GM23338 (cell line): ENCODE measurements at regions not wholly inside any gene's neighbourhood (a gene's known extent, or its start where the extent isn't known, plus 50 kb on each side); places are given as distances from the start of the nearest gene placed in this dataset.

ENCODE experiments used
- ATAC-seq: fragments of 200-7000 bp; cut with Tn5 transposase; 3 replicates; pipeline ENCODE4 v1.9.1; 2020
- DNase-seq: peaks from one replicate; pipeline ENCODE4 v3.0.0-alpha.2; 2015; ENCODE audit warnings: low spot score
- H2AFZ ChIP-seq: fragments of 200-600 bp; sonication (generic); 2 replicates; pipeline ENCODE4 v1.8.0; 2016; ENCODE audit warnings: antibody characterized with exemption, mild to moderate bottlenecking, moderate library complexity
- H3F3A ChIP-seq: fragments of 200-600 bp; sonication (generic); replicated peaks from 2 replicates; pipeline ENCODE4 v1.8.0; 2017; ENCODE audit warnings: antibody characterized with exemption, mixed run types, low read depth
- H3K27ac ChIP-seq: fragments of 200-600 bp; sonication (generic); 2 replicates; pipeline ENCODE4 v1.6.1; 2016; ENCODE audit warnings: low read depth
- H3K27me3 ChIP-seq: fragments of 200-600 bp; sonication (generic); 2 replicates; pipeline ENCODE4 v1.8.0; 2016; ENCODE audit warnings: mild to moderate bottlenecking, mixed run types, moderate library complexity; ENCODE audit not compliant: insufficient read depth
- H3K36me3 ChIP-seq: fragments of 200-600 bp; sonication (generic); 2 replicates; pipeline ENCODE4 v1.8.0; 2016; ENCODE audit warnings: mild to moderate bottlenecking; ENCODE audit not compliant: insufficient read depth
- H3K4me1 ChIP-seq: fragments of 200-600 bp; sonication (generic); 2 replicates; pipeline ENCODE4 v1.8.0; 2016; ENCODE audit warnings: mild to moderate bottlenecking, moderate library complexity; ENCODE audit not compliant: insufficient read depth
- H3K4me2 ChIP-seq: fragments of 200-600 bp; sonication (generic); 2 replicates; pipeline ENCODE4 v1.7.1; 2017; ENCODE audit warnings: mixed run types
- H3K4me3 ChIP-seq: fragments of 200-600 bp; sonication (generic); 2 replicates; pipeline ENCODE4 v1.6.1; 2016; ENCODE audit warnings: mixed run types
- H3K79me2 ChIP-seq: fragments of 200-600 bp; sonication (generic); replicated peaks from 2 replicates; pipeline ENCODE4 v1.8.0; 2017; ENCODE audit warnings: mild to moderate bottlenecking; ENCODE audit not compliant: insufficient read depth
- H3K9me2 ChIP-seq: fragments of 200-600 bp; sonication (generic); 2 replicates; pipeline ENCODE4 v1.8.0; 2017; ENCODE audit not compliant: insufficient read depth
- H4K20me1 ChIP-seq: fragments of 200-600 bp; sonication (generic); replicated peaks from 2 replicates; pipeline ENCODE4 v1.8.0; 2017; ENCODE audit warnings: mild to moderate bottlenecking; ENCODE audit not compliant: insufficient read depth
- H3K27ac Mint-ChIP-seq: 2 replicates; pipeline ENCODE4 v1.8.0; 2020; ENCODE audit warnings: inconsistent platforms, mild to moderate bottlenecking, moderate library complexity, mixed read lengths
- H3K27me3 Mint-ChIP-seq: 3 replicates; pipeline ENCODE4 v1.8.0; 2022; ENCODE audit warnings: low read depth, mild to moderate bottlenecking, moderate library complexity, mixed read lengths, inconsistent platforms; ENCODE audit not compliant: insufficient read depth, poor library complexity
- H3K36me3 Mint-ChIP-seq: 3 replicates; pipeline ENCODE4 v1.8.0; 2021; ENCODE audit warnings: low read depth, mild to moderate bottlenecking, inconsistent platforms, moderate library complexity, mixed read lengths
- H3K4me1 Mint-ChIP-seq: 3 replicates; pipeline ENCODE4 v1.8.0; 2020; ENCODE audit warnings: mild to moderate bottlenecking, inconsistent platforms, mixed read lengths
- H3K4me3 Mint-ChIP-seq: 3 replicates; pipeline ENCODE4 v1.8.0; 2021; ENCODE audit warnings: moderate library complexity, mild to moderate bottlenecking, inconsistent platforms, mixed read lengths
- H3K9me3 Mint-ChIP-seq: 3 replicates; pipeline ENCODE4 v1.8.0; 2020; ENCODE audit warnings: moderate library complexity, mild to moderate bottlenecking, inconsistent platforms, mixed read lengths
- CREB1 ChIP-seq: fragments of 250-450 bp; sonication (Bioruptor Pico); IDR thresholded peaks from 2 replicates; pipeline ENCODE4 v1.5.0; 2020; ENCODE audit warnings: low read depth, mild to moderate bottlenecking, moderate library complexity
- CTCF ChIP-seq, 2 experiments: fragments of 200-600 bp in 1 of 2; sonication (generic) in 1 of 2; conservative IDR thresholded peaks; 2 replicates each; pipeline versions ENCODE4 v1.5.1 to v1.6.1; 2016 to 2017; ENCODE audit warnings: antibody characterized with exemption in 2 of 2, low read depth in 2 of 2, mild to moderate bottlenecking in 2 of 2, moderate library complexity in 1 of 2
- EZH2 ChIP-seq: fragments of 200-600 bp; sonication (generic); IDR thresholded peaks from one replicate; pipeline ENCODE4 v1.8.0; 2017; ENCODE audit warnings: antibody characterized with exemption, mild to moderate bottlenecking, low read depth; ENCODE audit not compliant: unreplicated experiment
- EZH2phosphoT487 ChIP-seq: fragments of 200-600 bp; sonication (generic); IDR thresholded peaks from one replicate; pipeline ENCODE4 v1.8.1; 2018; ENCODE audit warnings: antibody characterized with exemption; ENCODE audit not compliant: unreplicated experiment
- JUNB ChIP-seq: IDR thresholded peaks from one replicate; pipeline ENCODE4 v1.6.1; 2016; ENCODE audit warnings: antibody characterized with exemption; ENCODE audit not compliant: unreplicated experiment
- NANOG ChIP-seq: IDR thresholded peaks from 2 replicates; pipeline ENCODE4 v1.6.1; 2016; ENCODE audit warnings: antibody characterized with exemption, borderline replicate concordance
- POLR2AphosphoS5 ChIP-seq: IDR thresholded peaks from 2 replicates; pipeline ENCODE4 v1.6.1; 2016; ENCODE audit warnings: antibody characterized with exemption, low read depth
- STAT1 ChIP-seq: IDR thresholded peaks from one replicate; pipeline ENCODE4 v1.6.1; 2016; ENCODE audit warnings: antibody characterized with exemption; ENCODE audit not compliant: unreplicated experiment
- ZNF114 ChIP-seq: fragments of 250-450 bp; sonication (Bioruptor Pico); IDR thresholded peaks from 2 replicates; pipeline ENCODE4 v1.5.0; 2020; ENCODE audit warnings: mild to moderate bottlenecking, moderate library complexity
- ZNF331 ChIP-seq: fragments of 250-450 bp; sonication (Bioruptor Pico); IDR thresholded peaks from 2 replicates; pipeline ENCODE4 v1.5.0; 2020; ENCODE audit warnings: low read depth, mild to moderate bottlenecking, moderate library complexity
- TF ChIP-seq, protein P1 (sequence below): IDR thresholded peaks from 2 replicates; pipeline ENCODE4 v1.6.1; 2016; ENCODE audit warnings: antibody characterized with exemption
- TF ChIP-seq, protein P2 (sequence below): fragments of 250-450 bp; sonication (Bioruptor Pico); IDR thresholded peaks from 2 replicates; pipeline ENCODE4 v1.5.0; 2020; ENCODE audit warnings: mild to moderate bottlenecking, moderate library complexity
- TF ChIP-seq, protein P3 (sequence below): IDR thresholded peaks from one replicate; pipeline ENCODE4 v1.6.1; 2018; ENCODE audit warnings: antibody characterized with exemption; ENCODE audit not compliant: unreplicated experiment

DNA sequence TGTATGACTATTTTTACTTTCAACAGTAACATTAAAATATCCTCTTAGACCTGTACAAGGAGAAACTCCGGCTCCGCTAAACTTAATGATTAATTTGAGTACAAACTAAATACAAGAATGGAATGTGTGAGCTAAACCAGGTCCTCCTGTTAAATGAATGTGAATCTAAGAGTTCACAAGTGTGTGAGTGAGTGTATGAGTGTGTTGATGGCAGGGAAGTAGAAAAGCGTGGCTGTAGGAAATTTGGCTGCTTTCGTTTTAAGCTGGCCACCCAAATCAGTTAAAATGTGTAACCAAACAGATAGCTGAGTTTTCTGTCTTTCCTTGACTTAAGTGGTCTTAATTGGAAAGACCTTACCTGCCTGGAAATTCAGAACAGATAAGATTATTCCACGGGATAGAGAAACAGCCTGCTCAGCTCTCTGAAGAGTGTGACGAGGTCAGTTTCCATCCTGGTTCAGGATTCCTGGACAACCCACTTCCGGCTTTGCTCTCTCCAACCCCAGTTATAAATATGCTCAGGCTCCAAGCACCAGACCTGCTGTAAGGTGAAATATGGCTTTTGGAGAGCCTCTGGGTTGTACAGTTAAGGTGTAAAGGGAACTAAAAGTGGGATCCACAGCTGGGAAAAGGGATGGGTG is 908.6 kb upstream of the EDIL3 start:
- H3F3A ChIP-seq, result no peaks in the 10 kb centered on the region
- H3K27me3 ChIP-seq, result no peaks in the 10 kb centered on the region
- no peak overlapping the region for H3K4me2 ChIP-seq
- Mint-ChIP-seq H3K27ac (no peak overlapping the region), H3K27me3 (no peaks in the 10 kb centered on the region), H3K4me3 (no peak overlapping the region), H3K36me3 (no peaks in the 10 kb centered on the region), H3K4me1 (peaks cover 3% of the 10 kb centered on the region; the same call in 1 of the 3 replicates), H3K9me3 (no peaks in the 10 kb centered on the region; the same call in 2 of the 3 replicates)
- peak overlapping the region; percentile 64; the same call in 1 of the 2 replicates for H2AFZ ChIP-seq
- DNase-seq (no peak), ATAC-seq (no peak)
- H3K36me3 ChIP-seq, result no peaks in the 10 kb centered on the region
- H4K20me1 ChIP-seq, result no peaks in the 10 kb centered on the region
- TF ChIP-seq ZNF331 (CRISPR knock-in tag) (no peak), JUNB (no peak), CREB1 (CRISPR knock-in tag) (no peak), EZH2phosphoT487 (no peak), NANOG (no peak), CTCF (conservative IDR thresholded peaks at IDR 0.05; ENCODE audit: low read depth in 2 of 2) (no peak), EZH2 (no peak), STAT1 (no peak), POLR2AphosphoS5 (no peak), ZNF114 (CRISPR knock-in tag) (no peak)
- TF ChIP-seq, protein P1, sequence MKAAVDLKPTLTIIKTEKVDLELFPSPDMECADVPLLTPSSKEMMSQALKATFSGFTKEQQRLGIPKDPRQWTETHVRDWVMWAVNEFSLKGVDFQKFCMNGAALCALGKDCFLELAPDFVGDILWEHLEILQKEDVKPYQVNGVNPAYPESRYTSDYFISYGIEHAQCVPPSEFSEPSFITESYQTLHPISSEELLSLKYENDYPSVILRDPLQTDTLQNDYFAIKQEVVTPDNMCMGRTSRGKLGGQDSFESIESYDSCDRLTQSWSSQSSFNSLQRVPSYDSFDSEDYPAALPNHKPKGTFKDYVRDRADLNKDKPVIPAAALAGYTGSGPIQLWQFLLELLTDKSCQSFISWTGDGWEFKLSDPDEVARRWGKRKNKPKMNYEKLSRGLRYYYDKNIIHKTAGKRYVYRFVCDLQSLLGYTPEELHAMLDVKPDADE, result no peak
- TF ChIP-seq, protein P2, sequence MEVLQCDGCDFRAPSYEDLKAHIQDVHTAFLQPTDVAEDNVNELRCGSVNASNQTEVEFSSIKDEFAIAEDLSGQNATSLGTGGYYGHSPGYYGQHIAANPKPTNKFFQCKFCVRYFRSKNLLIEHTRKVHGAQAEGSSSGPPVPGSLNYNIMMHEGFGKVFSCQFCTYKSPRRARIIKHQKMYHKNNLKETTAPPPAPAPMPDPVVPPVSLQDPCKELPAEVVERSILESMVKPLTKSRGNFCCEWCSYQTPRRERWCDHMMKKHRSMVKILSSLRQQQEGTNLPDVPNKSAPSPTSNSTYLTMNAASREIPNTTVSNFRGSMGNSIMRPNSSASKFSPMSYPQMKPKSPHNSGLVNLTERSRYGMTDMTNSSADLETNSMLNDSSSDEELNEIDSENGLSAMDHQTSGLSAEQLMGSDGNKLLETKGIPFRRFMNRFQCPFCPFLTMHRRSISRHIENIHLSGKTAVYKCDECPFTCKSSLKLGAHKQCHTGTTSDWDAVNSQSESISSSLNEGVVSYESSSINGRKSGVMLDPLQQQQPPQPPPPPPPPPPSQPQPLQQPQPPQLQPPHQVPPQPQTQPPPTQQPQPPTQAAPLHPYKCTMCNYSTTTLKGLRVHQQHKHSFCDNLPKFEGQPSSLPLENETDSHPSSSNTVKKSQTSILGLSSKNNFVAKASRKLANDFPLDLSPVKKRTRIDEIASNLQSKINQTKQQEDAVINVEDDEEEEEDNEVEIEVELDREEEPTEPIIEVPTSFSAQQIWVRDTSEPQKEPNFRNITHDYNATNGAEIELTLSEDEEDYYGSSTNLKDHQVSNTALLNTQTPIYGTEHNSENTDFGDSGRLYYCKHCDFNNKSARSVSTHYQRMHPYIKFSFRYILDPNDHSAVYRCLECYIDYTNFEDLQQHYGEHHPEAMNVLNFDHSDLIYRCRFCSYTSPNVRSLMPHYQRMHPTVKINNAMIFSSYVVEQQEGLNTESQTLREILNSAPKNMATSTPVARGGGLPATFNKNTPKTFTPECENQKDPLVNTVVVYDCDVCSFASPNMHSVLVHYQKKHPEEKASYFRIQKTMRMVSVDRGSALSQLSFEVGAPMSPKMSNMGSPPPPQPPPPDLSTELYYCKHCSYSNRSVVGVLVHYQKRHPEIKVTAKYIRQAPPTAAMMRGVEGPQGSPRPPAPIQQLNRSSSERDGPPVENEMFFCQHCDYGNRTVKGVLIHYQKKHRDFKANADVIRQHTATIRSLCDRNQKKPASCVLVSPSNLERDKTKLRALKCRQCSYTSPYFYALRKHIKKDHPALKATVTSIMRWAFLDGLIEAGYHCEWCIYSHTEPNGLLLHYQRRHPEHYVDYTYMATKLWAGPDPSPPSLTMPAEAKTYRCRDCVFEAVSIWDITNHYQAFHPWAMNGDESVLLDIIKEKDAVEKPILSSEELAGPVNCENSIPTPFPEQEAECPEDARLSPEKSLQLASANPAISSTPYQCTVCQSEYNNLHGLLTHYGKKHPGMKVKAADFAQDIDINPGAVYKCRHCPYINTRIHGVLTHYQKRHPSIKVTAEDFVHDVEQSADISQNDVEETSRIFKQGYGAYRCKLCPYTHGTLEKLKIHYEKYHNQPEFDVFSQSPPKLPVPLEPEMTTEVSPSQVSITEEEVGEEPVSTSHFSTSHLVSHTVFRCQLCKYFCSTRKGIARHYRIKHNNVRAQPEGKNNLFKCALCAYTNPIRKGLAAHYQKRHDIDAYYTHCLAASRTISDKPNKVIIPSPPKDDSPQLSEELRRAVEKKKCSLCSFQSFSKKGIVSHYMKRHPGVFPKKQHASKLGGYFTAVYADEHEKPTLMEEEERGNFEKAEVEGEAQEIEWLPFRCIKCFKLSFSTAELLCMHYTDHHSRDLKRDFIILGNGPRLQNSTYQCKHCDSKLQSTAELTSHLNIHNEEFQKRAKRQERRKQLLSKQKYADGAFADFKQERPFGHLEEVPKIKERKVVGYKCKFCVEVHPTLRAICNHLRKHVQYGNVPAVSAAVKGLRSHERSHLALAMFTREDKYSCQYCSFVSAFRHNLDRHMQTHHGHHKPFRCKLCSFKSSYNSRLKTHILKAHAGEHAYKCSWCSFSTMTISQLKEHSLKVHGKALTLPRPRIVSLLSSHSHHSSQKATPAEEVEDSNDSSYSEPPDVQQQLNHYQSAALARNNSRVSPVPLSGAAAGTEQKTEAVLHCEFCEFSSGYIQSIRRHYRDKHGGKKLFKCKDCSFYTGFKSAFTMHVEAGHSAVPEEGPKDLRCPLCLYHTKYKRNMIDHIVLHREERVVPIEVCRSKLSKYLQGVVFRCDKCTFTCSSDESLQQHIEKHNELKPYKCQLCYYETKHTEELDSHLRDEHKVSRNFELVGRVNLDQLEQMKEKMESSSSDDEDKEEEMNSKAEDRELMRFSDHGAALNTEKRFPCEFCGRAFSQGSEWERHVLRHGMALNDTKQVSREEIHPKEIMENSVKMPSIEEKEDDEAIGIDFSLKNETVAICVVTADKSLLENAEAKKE (CRISPR knock-in tag), result no peak
- TF ChIP-seq, protein P3, sequence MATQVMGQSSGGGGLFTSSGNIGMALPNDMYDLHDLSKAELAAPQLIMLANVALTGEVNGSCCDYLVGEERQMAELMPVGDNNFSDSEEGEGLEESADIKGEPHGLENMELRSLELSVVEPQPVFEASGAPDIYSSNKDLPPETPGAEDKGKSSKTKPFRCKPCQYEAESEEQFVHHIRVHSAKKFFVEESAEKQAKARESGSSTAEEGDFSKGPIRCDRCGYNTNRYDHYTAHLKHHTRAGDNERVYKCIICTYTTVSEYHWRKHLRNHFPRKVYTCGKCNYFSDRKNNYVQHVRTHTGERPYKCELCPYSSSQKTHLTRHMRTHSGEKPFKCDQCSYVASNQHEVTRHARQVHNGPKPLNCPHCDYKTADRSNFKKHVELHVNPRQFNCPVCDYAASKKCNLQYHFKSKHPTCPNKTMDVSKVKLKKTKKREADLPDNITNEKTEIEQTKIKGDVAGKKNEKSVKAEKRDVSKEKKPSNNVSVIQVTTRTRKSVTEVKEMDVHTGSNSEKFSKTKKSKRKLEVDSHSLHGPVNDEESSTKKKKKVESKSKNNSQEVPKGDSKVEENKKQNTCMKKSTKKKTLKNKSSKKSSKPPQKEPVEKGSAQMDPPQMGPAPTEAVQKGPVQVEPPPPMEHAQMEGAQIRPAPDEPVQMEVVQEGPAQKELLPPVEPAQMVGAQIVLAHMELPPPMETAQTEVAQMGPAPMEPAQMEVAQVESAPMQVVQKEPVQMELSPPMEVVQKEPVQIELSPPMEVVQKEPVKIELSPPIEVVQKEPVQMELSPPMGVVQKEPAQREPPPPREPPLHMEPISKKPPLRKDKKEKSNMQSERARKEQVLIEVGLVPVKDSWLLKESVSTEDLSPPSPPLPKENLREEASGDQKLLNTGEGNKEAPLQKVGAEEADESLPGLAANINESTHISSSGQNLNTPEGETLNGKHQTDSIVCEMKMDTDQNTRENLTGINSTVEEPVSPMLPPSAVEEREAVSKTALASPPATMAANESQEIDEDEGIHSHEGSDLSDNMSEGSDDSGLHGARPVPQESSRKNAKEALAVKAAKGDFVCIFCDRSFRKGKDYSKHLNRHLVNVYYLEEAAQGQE, result no peak
- H3K4me3 ChIP-seq, result no peak overlapping the region
- H3K27ac ChIP-seq, result no peak overlapping the region
- no peaks in the 10 kb centered on the region for H3K79me2 ChIP-seq
- H3K9me2 ChIP-seq, result no peaks in the 10 kb centered on the region
- no peaks in the 10 kb centered on the region for H3K4me1 ChIP-seq
